GM11168 (cell line): ENCODE measurements at regions not wholly inside any gene's neighbourhood (a gene's known extent, or its start where the extent isn't known, plus 50 kb on each side); places are given as distances from the start of the nearest gene placed in this dataset.
"Not testable (repeated sequence)": the region's sequence is repeated elsewhere in the genome, so short reads cannot be mapped to it uniquely, and the experiment has no call there.

Experiments
- in situ Hi-C: fragments of 300-500 bp; cut with MboI; formaldehyde crosslinking; loops from one replicate; pipeline ENCODE4 v1.12.0; 2022; ENCODE audit warnings: low sequenced_read_pairs; ENCODE audit not compliant: unreplicated experiment

- in situ Hi-C loops = no loop called here
Observed at GRCh38 chr5:17326600-17327037, 109.2 kb downstream of the BASP1 start.

GRCh38 chr5:17327048-17327625 lies 109.7 kb downstream of the BASP1 start:
- in situ Hi-C loops = no loop called here

GRCh38 chr5:17329571-17329970 lies 112.1 kb downstream of the BASP1 start:
- in situ Hi-C loops = no loop called here

GRCh38 chr5:17330386-17330785 lies 113.0 kb downstream of the BASP1 start:
- in situ Hi-C loops = no loop called here

GRCh38 chr5:17331651-17332050 lies 114.2 kb downstream of the BASP1 start:
- in situ Hi-C loops = no loop called here

GRCh38 chr5:17333755-17334154 lies 116.3 kb downstream of the BASP1 start:
- in situ Hi-C loops = no loop called here

- in situ Hi-C loops = no loop called here
Observed at GRCh38 chr5:17336054-17336453, 118.6 kb downstream of the BASP1 start.

- in situ Hi-C loops = not testable (repeated sequence)
Observed at GRCh38 chr5:17336723-17337122, 119.3 kb downstream of the BASP1 start.

- in situ Hi-C loops = no loop called here
Observed at GRCh38 chr5:17339841-17340240, 122.4 kb downstream of the BASP1 start.

- in situ Hi-C loops = no loop called here
Observed at GRCh38 chr5:17340379-17340778, 122.9 kb downstream of the BASP1 start.

GRCh38 chr5:17340819-17341218 lies 123.4 kb downstream of the BASP1 start:
- in situ Hi-C loops = no loop called here

- in situ Hi-C loops = no loop called here
Observed at GRCh38 chr5:17343675-17344074, 126.2 kb downstream of the BASP1 start.

- in situ Hi-C loops = no loop called here
Observed at GRCh38 chr5:17346811-17347210, 129.4 kb downstream of the BASP1 start.

- in situ Hi-C loops = no loop called here
Observed at GRCh38 chr5:17352223-17352622, 134.8 kb downstream of the BASP1 start.

- in situ Hi-C loops = no loop called here
Observed at GRCh38 chr5:17354265-17354664, 136.8 kb downstream of the BASP1 start.

GRCh38 chr5:17355586-17356346 lies 138.3 kb downstream of the BASP1 start:
- in situ Hi-C loops = no loop called here

- in situ Hi-C loops = no loop called here
Observed at GRCh38 chr5:17356551-17356950, 139.1 kb downstream of the BASP1 start.

- in situ Hi-C loops = no loop called here
Observed at GRCh38 chr5:17357504-17357903, 140.1 kb downstream of the BASP1 start.

- in situ Hi-C loops = no loop called here
Observed at GRCh38 chr5:17358031-17358430, 140.0 kb upstream of the TAF11L2 start.

GRCh38 chr5:17359451-17360011 lies 138.5 kb upstream of the TAF11L2 start:
- in situ Hi-C loops = no loop called here

GRCh38 chr5:17360879-17361278 lies 137.2 kb upstream of the TAF11L2 start:
- in situ Hi-C loops = no loop called here

- in situ Hi-C loops = no loop called here
Observed at GRCh38 chr5:17361331-17361730, 136.7 kb upstream of the TAF11L2 start.
